Uterus (tissue), 3 donors: ENCODE measurements at regions not wholly inside any gene's neighbourhood (a gene's known extent, or its start where the extent isn't known, plus 50 kb on each side); places are given as distances from the start of the nearest gene placed in this dataset.

Source experiments
- DNase-seq, 2 donors: peaks; one replicate each; pipeline ENCODE4 v3.0.0-alpha.2; 2019 to 2020
- H3K27ac ChIP-seq, 2 donors: fragments of 200-600 bp; sonication (generic); 1 replicate in 1 of 2; 2 replicates in 1 of 2; pipeline ENCODE4 v1.5.1; 2016 to 2018
- H3K27me3 ChIP-seq, 2 donors: fragments of 200-600 bp; sonication (generic); one replicate each; pipeline ENCODE4 v1.5.1; 2018 to 2019; ENCODE audit warnings: control low read depth in 1 of 2
- H3K36me3 ChIP-seq, 2 donors: fragments of 200-600 bp; sonication (generic); one replicate each; pipeline ENCODE4 v1.5.1; 2019; ENCODE audit warnings: control low read depth in 1 of 2
- H3K4me1 ChIP-seq, 2 donors: fragments of 200-600 bp; sonication (generic); one replicate each; pipeline ENCODE4 v1.5.1; 2018 to 2019; ENCODE audit warnings: control low read depth in 1 of 2
- H3K4me3 ChIP-seq, 2 donors: fragments of 200-600 bp; sonication (generic); 1 replicate in 1 of 2; 2 replicates in 1 of 2; pipeline ENCODE4 v1.5.1; 2018 to 2019; ENCODE audit warnings: mild to moderate bottlenecking in 1 of 2
- H3K9me3 ChIP-seq, 2 donors: fragments of 200-600 bp; sonication (generic); one replicate each; pipeline ENCODE4 v1.5.1; 2019; ENCODE audit warnings: control low read depth in 1 of 2
- CTCF ChIP-seq, 4 experiments: fragments of 200-600 bp in 2 of 4; fragments of 450-650 bp in 2 of 4; sonication (generic) in 2 of 4; IDR thresholded peaks; one replicate each; pipeline ENCODE4 v1.5.1; 2016 to 2019; ENCODE audit warnings: antibody characterized with exemption in 4 of 4, mild to moderate bottlenecking in 2 of 4, moderate library complexity in 1 of 4
- POLR2A ChIP-seq, 2 donors: fragments of 450-650 bp; IDR thresholded peaks; one replicate each; pipeline ENCODE4 v1.6.1; 2016; ENCODE audit warnings: antibody characterized with exemption in 2 of 2, mild to moderate bottlenecking in 1 of 2, moderate library complexity in 1 of 2
- intact Hi-C: fragments of 100-400 bp; cut with DNase I; formaldehyde crosslinking; loops from one replicate; pipeline ENCODE4 v1.15.1; 2023; ENCODE audit warnings: low total_unique reads
- donor health status: DM: yes; HTN: yes; CAD: no.

- Histone ChIP-seq H3K27me3 (no peaks in the 10 kb centered on the region), H3K4me3 (no peak overlapping the region), H3K27ac (no peak overlapping the region), H3K4me1 (no peaks in the 10 kb centered on the region), H3K9me3 (no peaks in the 10 kb centered on the region), H3K36me3 (no peaks in the 10 kb centered on the region)
- intact Hi-C loops: no loop called here
- TF ChIP-seq POLR2A (IDR thresholded peaks at IDR 0.05) (no peak), CTCF (IDR thresholded peaks at IDR 0.05) (no peak)
- DNase-seq: no peak
Measured at GRCh38 chr2:128789221-128789620, 470.6 kb upstream of the HS6ST1 start.

- intact Hi-C loops: no loop called here
- Histone ChIP-seq H3K27ac (no peak overlapping the region), H3K9me3 (no peaks in the 10 kb centered on the region), H3K27me3 (no peaks in the 10 kb centered on the region), H3K4me1 (no peaks in the 10 kb centered on the region), H3K36me3 (no peaks in the 10 kb centered on the region), H3K4me3 (no peak overlapping the region)
- no peak for TF ChIP-seq POLR2A (IDR thresholded peaks at IDR 0.05)
- no peak for TF ChIP-seq CTCF (IDR thresholded peaks at IDR 0.05)
- no peak for DNase-seq
Measured at GRCh38 chr2:128789776-128790455, 471.2 kb upstream of the HS6ST1 start.

GRCh38 chr2:128790541-128791001, 471.9 kb upstream of the HS6ST1 start:
- TF ChIP-seq CTCF (IDR thresholded peaks at IDR 0.05) (no peak), POLR2A (IDR thresholded peaks at IDR 0.05) (no peak)
- H3K4me1 ChIP-seq: no peaks in the 10 kb centered on the region
- H3K27ac ChIP-seq: no peak overlapping the region
- no peaks in the 10 kb centered on the region for H3K27me3 ChIP-seq
- no peak overlapping the region for H3K4me3 ChIP-seq
- intact Hi-C loops: no loop called here
- H3K9me3 ChIP-seq: no peaks in the 10 kb centered on the region
- DNase-seq: no peak
- no peaks in the 10 kb centered on the region for H3K36me3 ChIP-seq

- no peaks in the 10 kb centered on the region for H3K4me1 ChIP-seq
- intact Hi-C loops: no loop called here
- no peak overlapping the region for H3K4me3 ChIP-seq
- no peaks in the 10 kb centered on the region for H3K36me3 ChIP-seq
- H3K27ac ChIP-seq: no peak overlapping the region
- no peaks in the 10 kb centered on the region for H3K9me3 ChIP-seq
- H3K27me3 ChIP-seq: no peaks in the 10 kb centered on the region
- no peak for DNase-seq
- TF ChIP-seq POLR2A (IDR thresholded peaks at IDR 0.05): no peak
- no peak for TF ChIP-seq CTCF (IDR thresholded peaks at IDR 0.05)
Measured at GRCh38 chr2:128791120-128791984, 472.7 kb upstream of the HS6ST1 start.

GRCh38 chr2:128791985-128792320, 473.3 kb upstream of the HS6ST1 start:
- intact Hi-C loops: no loop called here
- no peak for TF ChIP-seq POLR2A (IDR thresholded peaks at IDR 0.05)
- TF ChIP-seq CTCF (IDR thresholded peaks at IDR 0.05): no peak
- Histone ChIP-seq H3K4me1 (no peaks in the 10 kb centered on the region), H3K27ac (no peak overlapping the region), H3K9me3 (no peaks in the 10 kb centered on the region), H3K4me3 (no peak overlapping the region), H3K36me3 (no peaks in the 10 kb centered on the region), H3K27me3 (no peaks in the 10 kb centered on the region)
- no peak for DNase-seq
